ENCODE measurements at regions not wholly inside any gene's neighbourhood (a gene's known extent, or its start where the extent isn't known, plus 50 kb on each side); places are given as distances from the start of the nearest gene placed in this dataset.

- Histone ChIP-seq H3K9me1 (ENCODE audit: control insufficient read depth, insufficient read depth, low read length) (no peaks in the 10 kb centered on the region), H4K20me1 (replicated peaks; ENCODE audit: control insufficient read depth, insufficient read depth, low read length) (no peaks in the 10 kb centered on the region), H3K4me3 (no peak overlapping the region), H3K36me3 (ENCODE audit: control insufficient read depth, insufficient read depth, low read length) (no peaks in the 10 kb centered on the region), H3K27ac (ENCODE audit: extremely low read depth, low read depth, low read length) (no peak overlapping the region), H3K4me2 (ENCODE audit: insufficient read depth, low read length) (no peak overlapping the region), H3K27me3 (ENCODE audit: control insufficient read depth in 2 of 2, insufficient read depth in 2 of 2, low read length in 2 of 2) (peaks cover 0 to 2% of the 10 kb centered on the region in 2 experiments; a peak in 2 of 5 replicates), H2AFZ (ENCODE audit: low read depth, low read length) (no peak overlapping the region), H3K79me2 (ENCODE audit: control insufficient read depth, insufficient read depth, low read length) (no peaks in the 10 kb centered on the region), H3K4me1 (replicated peaks in 1 of 2; ENCODE audit: control insufficient read depth in 2 of 2, insufficient read depth in 2 of 2, low read length in 2 of 2) (no peaks in the 10 kb centered on the region), H3K9me3 (replicated peaks; ENCODE audit: control insufficient read depth, insufficient read depth, low read depth, low read length) (no peaks in the 10 kb centered on the region), H3K9ac (ENCODE audit: insufficient read depth in 1 of 2, low read depth in 2 of 2, low read length in 2 of 2) (no peak overlapping the region)
- ChIA-PET CTCF (ENCODE audit: low intra/inter-chr PET ratio) (no interaction called here), POLR2A (no interaction called here)
- in situ Hi-C loops (cut with MboI): no loop called here
- ATAC-seq (no peak), DNase-seq (ENCODE audit: extremely low read depth in 1 of 4, low spot score in 3 of 4) (no peak), FAIRE-seq (no peak)
- TF ChIP-seq RBM34 (IDR thresholded peaks at IDR 0.05; ENCODE audit: borderline replicate concordance, insufficient read depth, low read length) (no peak), BCLAF1 (IDR thresholded peaks at IDR 0.05; ENCODE audit: borderline replicate concordance in 1 of 2, control insufficient read depth in 1 of 2, low read depth in 2 of 2, low read length in 1 of 2) (no peak), SRSF3 (IDR thresholded peaks at IDR 0.05; ENCODE audit: insufficient read depth, low read length) (no peak), RBM25 (IDR thresholded peaks at IDR 0.05; ENCODE audit: low read depth, low read length, severe bottlenecking) (peak; percentile 68), YBX1 (IDR thresholded peaks at IDR 0.05) (no peak), NCOA2 (IDR thresholded peaks at IDR 0.05; ENCODE audit: partially characterized antibody in 2 of 2) (no peak), ZNF512 (tag; IDR thresholded peaks at IDR 0.05) (no peak)
- intact Hi-C loops (cut with micrococcal nuclease): no loop called here
- 0% methylated on average over 1 of the region's 1 CpG for WGBS (ENCODE audit: insufficient coverage, low coverage, missing lambda C conversion rate)
- no TSS peak for BruUV-seq (replicated peaks)
Observed at GRCh38 chr7:4430227-4430626, 251.9 kb upstream of the FOXK1 start.

Measured in K562 (cell line).